Endodermal cell (in vitro differentiated cells): ENCODE measurements at regions not wholly inside any gene's neighbourhood (a gene's known extent, or its start where the extent isn't known, plus 50 kb on each side); places are given as distances from the start of the nearest gene placed in this dataset.

Source experiments
- DNase-seq: peaks from one replicate; pipeline ENCODE4 v3.0.0-alpha.2; 2017
- H3K27ac ChIP-seq: 2 replicates; pipeline ENCODE4 v1.5.1; 2013; ENCODE audit warnings: mild to moderate bottlenecking, low read depth, low read length, moderate library complexity
- H3K27me3 ChIP-seq: 2 replicates; pipeline ENCODE4 v1.6.1; 2013; ENCODE audit warnings: mild to moderate bottlenecking, low read length, moderate library complexity; ENCODE audit not compliant: insufficient read depth, control insufficient read depth, poor library complexity, severe bottlenecking
- H3K36me3 ChIP-seq: 2 replicates; pipeline ENCODE4 v1.7.0; 2013; ENCODE audit warnings: mild to moderate bottlenecking, low read length, moderate library complexity; ENCODE audit not compliant: control insufficient read depth, insufficient read depth
- H3K4me1 ChIP-seq: one replicate; pipeline ENCODE4 v1.7.0; 2013; ENCODE audit warnings: low read length; ENCODE audit not compliant: control insufficient read depth, insufficient read depth
- H3K4me3 ChIP-seq: 2 replicates; pipeline ENCODE4 v1.5.1; 2013; ENCODE audit warnings: mild to moderate bottlenecking, low read length, moderate library complexity
- H3K9ac ChIP-seq: 2 replicates; pipeline ENCODE4 v1.6.1; 2013; ENCODE audit warnings: mild to moderate bottlenecking, low read length, moderate library complexity; ENCODE audit not compliant: poor library complexity, severe bottlenecking; ENCODE audit errors: extremely low read depth
- H3K9me3 ChIP-seq: 2 replicates; pipeline ENCODE4 v1.6.1; 2013; ENCODE audit warnings: mild to moderate bottlenecking, low read length, moderate library complexity; ENCODE audit not compliant: control insufficient read depth
- H3K27ac Mint-ChIP-seq: 2 replicates; pipeline ENCODE4 v1.8.0; 2020; ENCODE audit warnings: mixed read lengths
- H3K27me3 Mint-ChIP-seq: 2 replicates; pipeline ENCODE4 v1.8.0; 2021; ENCODE audit warnings: mild to moderate bottlenecking, mixed read lengths; ENCODE audit not compliant: insufficient read depth
- H3K36me3 Mint-ChIP-seq: 2 replicates; pipeline ENCODE4 v1.8.0; 2020; ENCODE audit warnings: low read depth, mixed read lengths
- H3K4me1 Mint-ChIP-seq: 2 replicates; pipeline ENCODE4 v1.8.0; 2020; ENCODE audit warnings: mixed read lengths
- H3K4me3 Mint-ChIP-seq: 2 replicates; pipeline ENCODE4 v1.8.0; 2020; ENCODE audit warnings: mild to moderate bottlenecking, moderate library complexity, mixed read lengths
- H3K9me3 Mint-ChIP-seq: 2 replicates; pipeline ENCODE4 v1.8.0; 2020; ENCODE audit warnings: mild to moderate bottlenecking, mixed read lengths
- CTCF ChIP-seq: fragments of 200-600 bp; sonication (generic); conservative IDR thresholded peaks from 2 replicates; pipeline ENCODE4 v1.5.0; 2021; ENCODE audit warnings: antibody characterized with exemption, mild to moderate bottlenecking
- WGBS, 2 experiments: methylation state at CpG; one replicate each; pipeline versions ENCODE4 v1.1.5 to v1.1.7; 2013; ENCODE audit warnings: missing lambda C conversion rate in 2 of 2, mixed read lengths in 1 of 2; ENCODE audit not compliant: insufficient coverage in 1 of 2, insufficient read length in 1 of 2; 5-methylcytosine and 5-hydroxymethylcytosine counted together

GRCh38 chrX:6777238-6778002, 242.5 kb upstream of the VCX3A start:
- TF ChIP-seq CTCF = no peak
- no peaks in the 10 kb centered on the region for H3K27me3 ChIP-seq
- no peak overlapping the region for H3K27ac ChIP-seq
- no peak overlapping the region for H3K9ac ChIP-seq
- H3K27me3 Mint-ChIP-seq = peaks cover 5% of the 10 kb centered on the region
- no peak overlapping the region for H3K4me3 Mint-ChIP-seq
- H3K27ac Mint-ChIP-seq = no peak overlapping the region
- no peaks in the 10 kb centered on the region for H3K36me3 ChIP-seq
- no peaks in the 10 kb centered on the region for H3K36me3 Mint-ChIP-seq
- H3K4me1 Mint-ChIP-seq = peaks cover 14% of the 10 kb centered on the region
- H3K9me3 Mint-ChIP-seq = no peaks in the 10 kb centered on the region
- DNase-seq = no peak
- WGBS, 2 experiments = 88% methylated on average over 5 of the region's 6 CpGs; no CpG with 5 or more reads in 1 of the 2 experiments
- no peaks in the 10 kb centered on the region for H3K9me3 ChIP-seq
- H3K4me1 ChIP-seq = no peaks in the 10 kb centered on the region
- H3K4me3 ChIP-seq = no peak overlapping the region

- Mint-ChIP-seq H3K36me3 (no peaks in the 10 kb centered on the region), H3K9me3 (no peaks in the 10 kb centered on the region), H3K4me3 (no peak overlapping the region), H3K4me1 (peaks cover 9% of the 10 kb centered on the region), H3K27me3 (no peaks in the 10 kb centered on the region), H3K27ac (no peak overlapping the region)
- H3K36me3 ChIP-seq = no peaks in the 10 kb centered on the region
- H3K27ac ChIP-seq = no peak overlapping the region
- H3K9me3 ChIP-seq = no peaks in the 10 kb centered on the region
- 87 to 100% methylated on average over 3 of the region's 3 CpGs for WGBS, 2 experiments
- H3K9ac ChIP-seq = no peak overlapping the region
- H3K4me3 ChIP-seq = no peak overlapping the region
- no peaks in the 10 kb centered on the region for H3K27me3 ChIP-seq
- no peak for TF ChIP-seq CTCF
- H3K4me1 ChIP-seq = no peaks in the 10 kb centered on the region
- DNase-seq = no peak
Measured at GRCh38 chrX:6770936-6771335, 236.0 kb upstream of the VCX3A start.

DNA sequence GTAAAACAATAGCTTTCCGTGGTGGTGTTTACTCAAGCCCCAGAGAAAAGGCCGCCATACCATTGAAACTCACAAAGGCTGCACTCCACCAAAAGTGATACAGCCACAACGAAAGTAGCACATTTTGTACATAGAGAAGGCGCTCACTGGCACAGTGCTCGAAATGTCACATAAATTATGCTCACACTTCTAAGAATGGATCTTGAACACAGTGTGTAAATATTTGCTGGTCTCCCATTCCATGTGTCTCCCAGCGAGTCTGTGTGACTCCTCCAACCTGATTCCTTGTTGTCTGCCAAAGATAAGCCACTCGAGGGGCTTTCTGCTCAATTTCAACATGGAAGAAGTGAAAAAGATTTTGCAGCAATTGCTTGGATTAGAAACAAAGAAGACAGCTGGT, 234.0 kb upstream of the VCX3A start:
- H3K4me1 Mint-ChIP-seq = peaks cover 9% of the 10 kb centered on the region
- no peaks in the 10 kb centered on the region for H3K27me3 Mint-ChIP-seq
- Histone ChIP-seq H3K36me3 (no peaks in the 10 kb centered on the region), H3K9ac (no peak overlapping the region), H3K27ac (no peak overlapping the region), H3K4me1 (no peaks in the 10 kb centered on the region), H3K27me3 (no peaks in the 10 kb centered on the region), H3K9me3 (no peaks in the 10 kb centered on the region), H3K4me3 (no peak overlapping the region)
- peak overlapping the region; percentile 23 for H3K27ac Mint-ChIP-seq
- no peak for DNase-seq
- no peak for TF ChIP-seq CTCF
- H3K9me3 Mint-ChIP-seq = no peaks in the 10 kb centered on the region
- H3K36me3 Mint-ChIP-seq = no peaks in the 10 kb centered on the region
- 90% methylated on average over 7 of the region's 7 CpGs; no CpG with 5 or more reads in 1 of the 2 experiments for WGBS, 2 experiments
- H3K4me3 Mint-ChIP-seq = no peak overlapping the region
